Activated T-cell treated with anti-CD3 and anti-CD28 coated beads for 1 hour (primary cell): ENCODE measurements at regions not wholly inside any gene's neighbourhood (a gene's known extent, or its start where the extent isn't known, plus 50 kb on each side); places are given as distances from the start of the nearest gene placed in this dataset.

ENCODE experiments used
- DNase-seq: peaks from one replicate; pipeline ENCODE4 v3.0.0-alpha.2; 2020; ENCODE audit warnings: low read depth

DNA sequence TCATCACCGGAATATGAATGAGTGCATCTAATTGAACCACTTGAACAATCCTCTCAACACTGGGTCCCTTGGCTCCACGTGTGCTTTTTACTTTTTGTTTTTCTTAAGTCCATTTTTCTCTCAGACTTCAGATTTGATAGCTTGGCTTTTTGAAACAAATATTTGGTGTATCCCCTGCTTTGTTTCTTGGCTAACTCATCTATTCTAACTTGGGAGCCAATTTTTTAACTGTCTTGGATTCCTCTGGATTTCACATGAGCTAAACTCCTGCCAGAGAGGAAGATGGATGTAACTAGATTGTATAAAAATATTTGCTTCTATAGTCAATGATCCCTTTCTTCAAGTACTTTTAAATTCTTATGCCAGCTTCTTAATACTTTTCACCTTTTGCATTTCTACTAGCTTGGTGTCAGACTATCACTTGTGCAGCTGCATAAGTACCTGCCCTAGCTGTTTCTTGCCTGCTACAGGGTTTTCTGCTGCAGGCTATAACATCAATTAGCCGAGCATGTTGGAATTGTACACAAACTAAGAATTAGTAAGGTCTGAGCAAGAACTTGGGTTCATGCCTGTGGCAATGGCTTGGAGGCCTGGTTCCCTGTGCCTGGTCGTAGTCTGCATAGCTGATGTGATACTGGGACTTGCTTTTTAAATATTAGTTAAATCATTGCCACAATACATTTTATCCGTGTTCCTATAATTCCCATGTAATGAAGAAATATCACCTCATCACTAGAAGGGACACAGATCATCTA lies 281.5 kb downstream of the EN1 start:
- DNase-seq, result no peak

GRCh38 chr2:118565301-118565700 lies 282.1 kb downstream of the EN1 start:
- DNase-seq, result no peak

DNA sequence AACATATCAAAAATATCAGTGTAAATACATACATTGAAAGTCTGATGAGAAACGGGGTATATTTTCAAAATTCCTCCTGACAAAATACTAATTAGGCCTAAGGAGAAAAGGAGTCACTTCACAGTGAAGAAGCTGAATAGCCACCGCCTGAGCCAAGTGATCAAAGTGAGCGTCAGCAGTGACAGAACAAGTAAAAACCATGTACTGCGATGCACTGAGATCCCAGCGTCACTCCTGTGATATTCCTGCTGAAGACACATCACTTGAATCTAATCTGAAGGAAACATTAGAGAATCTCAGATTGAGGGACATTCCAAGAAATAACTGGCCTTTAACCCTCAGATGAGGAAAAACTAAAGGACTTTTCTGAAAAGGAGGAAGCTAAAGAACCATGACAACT lies 285.3 kb downstream of the EN1 start:
- DNase-seq, result no peak

- DNase-seq, result no peak
These were observed 288.6 kb downstream of the EN1 start for GRCh38 chr2:118558846-118559245.

DNA sequence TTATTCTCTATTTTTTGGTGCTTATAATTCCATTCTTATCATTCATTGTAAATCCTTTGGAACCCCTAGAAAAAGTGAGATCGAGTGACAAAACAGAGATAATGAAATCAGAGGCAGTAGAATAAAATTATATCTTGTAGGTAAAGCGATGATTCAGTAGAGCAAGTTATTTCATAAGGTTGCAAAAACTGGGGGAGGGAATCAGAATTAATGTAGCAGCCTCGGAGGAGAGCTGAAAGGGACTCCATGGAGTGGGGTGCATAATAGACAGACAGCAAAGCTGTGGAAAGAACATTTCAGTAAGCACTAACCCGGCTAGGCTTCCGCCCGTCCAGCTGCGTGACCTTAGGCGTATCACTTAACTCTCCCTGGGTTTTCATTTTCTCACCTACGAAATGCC lies 289.7 kb downstream of the EN1 start:
- no peak for DNase-seq

DNA sequence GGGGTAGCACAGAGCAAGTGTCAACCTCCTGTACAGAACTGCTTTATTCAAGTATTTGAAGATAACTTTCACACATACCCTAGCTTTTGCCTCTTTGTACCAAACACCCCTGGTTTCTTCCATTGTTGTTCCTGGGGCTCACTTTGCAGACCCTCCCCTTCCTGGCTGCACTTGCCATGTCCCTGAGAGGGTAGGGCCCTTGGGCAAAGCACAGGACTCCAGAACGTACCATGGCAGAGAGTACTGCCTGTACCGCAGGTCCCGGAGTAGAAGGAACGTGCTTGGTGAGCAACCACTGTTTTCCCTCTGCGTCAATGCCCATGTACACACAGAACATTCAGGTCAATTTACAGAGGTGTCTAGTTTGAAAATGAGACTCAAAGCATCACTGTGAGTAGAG lies 290.4 kb downstream of the EN1 start:
- DNase-seq, result no peak

DNA sequence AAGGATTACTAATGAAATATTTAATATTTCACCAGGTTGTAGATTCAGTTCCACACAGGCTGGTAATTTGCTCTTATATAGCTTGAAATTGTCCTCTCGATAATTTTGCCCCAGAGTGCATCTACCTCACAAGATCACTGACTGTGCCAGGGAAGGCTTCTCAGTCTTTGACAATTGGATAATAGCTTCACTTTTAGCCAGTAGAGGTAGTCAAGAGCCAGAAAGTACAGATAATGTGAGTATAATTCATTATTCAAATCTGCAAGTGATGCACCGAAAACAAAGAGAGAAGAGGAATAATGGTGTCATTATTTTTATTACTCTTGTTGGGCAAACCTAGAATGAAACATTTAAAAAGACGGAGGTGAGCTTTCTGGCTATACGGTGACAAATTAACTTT lies 292.8 kb downstream of the EN1 start:
- no peak for DNase-seq

- DNase-seq, result no peak
These were observed 297.9 kb downstream of the EN1 start for GRCh38 chr2:118549503-118549902.

- DNase-seq, result no peak
These were observed 298.5 kb downstream of the EN1 start for GRCh38 chr2:118548880-118549488.

- DNase-seq, result no peak
These were observed 308.2 kb downstream of the EN1 start for GRCh38 chr2:118539290-118539689.

GRCh38 chr2:118536306-118536705 lies 311.1 kb downstream of the EN1 start:
- no peak for DNase-seq

- DNase-seq, result no peak
These were observed 311.6 kb downstream of the EN1 start for GRCh38 chr2:118535818-118536212.

- DNase-seq, result no peak
These were observed 312.2 kb downstream of the EN1 start for GRCh38 chr2:118535171-118535817.

DNA sequence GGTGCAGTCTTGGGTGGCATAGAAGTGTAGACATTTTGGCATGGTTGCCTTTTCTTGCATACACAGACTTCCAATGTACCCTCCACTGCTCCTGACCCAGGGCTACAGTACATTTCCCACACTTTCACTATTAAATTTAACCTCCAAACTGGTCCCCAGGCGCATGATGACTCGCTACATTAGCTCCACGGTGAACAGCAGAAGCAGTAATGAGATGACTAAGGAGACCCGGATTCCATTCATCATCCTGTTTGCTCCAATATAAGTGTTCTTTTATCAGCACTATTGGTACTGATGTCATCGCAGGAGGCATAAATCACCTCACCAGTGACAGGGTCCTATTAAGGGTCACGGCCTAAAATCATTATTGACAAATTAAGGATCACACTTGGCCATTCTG lies 316.5 kb downstream of the EN1 start:
- DNase-seq, result no peak

DNA sequence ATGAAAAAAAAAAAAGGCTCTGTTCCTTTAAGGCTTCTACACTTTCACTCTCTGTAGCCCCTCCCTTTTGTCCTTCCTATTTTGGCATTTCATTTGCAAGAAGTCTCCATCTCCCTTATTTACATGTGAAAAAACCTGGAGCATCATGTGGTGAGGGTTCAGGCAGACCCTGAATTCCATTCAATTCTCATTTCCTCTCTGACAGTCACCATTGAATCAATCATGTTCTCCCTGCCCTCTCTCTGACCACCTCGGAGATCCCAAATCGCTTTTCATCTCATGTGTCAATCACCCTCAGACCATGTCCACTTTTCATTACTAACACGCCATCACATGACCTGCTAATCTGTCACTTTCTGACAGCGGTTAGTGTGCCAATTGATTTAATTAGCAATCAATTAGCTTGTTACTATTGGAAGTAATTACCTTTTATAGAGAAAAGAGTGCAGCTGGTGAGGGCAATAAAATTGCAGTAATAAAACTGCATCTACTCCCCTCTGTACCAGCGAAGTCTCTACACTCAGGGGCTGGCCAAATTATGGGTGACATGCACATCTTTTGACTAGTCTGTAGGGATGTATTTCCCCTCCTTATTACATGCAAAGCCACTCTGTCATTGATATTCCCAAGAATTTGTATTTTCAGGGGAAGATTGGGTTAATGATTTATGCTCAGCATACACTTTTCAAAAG lies 317.4 kb downstream of the EN1 start:
- DNase-seq, result no peak

GRCh38 chr2:118527571-118527970 lies 319.9 kb downstream of the EN1 start:
- DNase-seq, result no peak

DNA sequence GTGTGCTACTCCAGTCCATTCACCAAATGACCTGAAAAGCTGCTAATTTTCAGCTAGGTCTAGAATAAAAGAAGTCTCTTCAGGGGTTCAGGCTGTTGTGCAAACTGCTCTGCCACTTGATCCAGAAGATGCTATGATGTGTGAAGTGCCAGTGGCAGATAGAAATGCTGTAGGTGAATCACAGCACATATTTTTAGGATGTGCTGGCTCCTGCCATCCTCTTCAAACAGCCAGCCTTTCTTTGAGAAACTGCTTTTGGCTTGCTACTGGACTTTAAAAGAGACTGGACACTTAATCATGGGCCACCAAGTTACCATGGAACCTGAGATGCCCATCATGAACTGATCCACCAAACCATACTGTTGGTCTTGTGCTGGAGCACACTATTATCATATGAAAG lies 322.1 kb downstream of the EN1 start:
- no peak for DNase-seq

- DNase-seq, result no peak
These were observed 322.5 kb downstream of the EN1 start for GRCh38 chr2:118524911-118525310.

DNA sequence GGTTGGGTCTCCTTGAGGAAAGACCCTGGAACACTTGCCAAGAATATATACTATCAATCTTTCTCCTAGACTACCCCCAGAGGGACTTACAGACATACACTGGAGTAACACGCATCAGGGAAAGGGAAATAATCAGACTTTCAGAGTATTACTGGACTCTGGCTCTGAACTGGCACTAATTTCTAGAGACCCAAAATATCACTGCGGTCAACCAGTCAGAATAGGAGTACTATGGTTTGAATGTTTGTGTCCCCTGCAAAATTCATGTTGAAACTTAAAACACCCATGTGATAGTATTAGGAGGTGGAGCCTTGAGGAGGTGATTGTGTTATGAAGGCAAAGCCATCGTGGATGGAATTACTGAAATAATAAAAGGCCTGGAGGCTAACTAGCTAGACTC lies 323.7 kb downstream of the EN1 start:
- no peak for DNase-seq

- no peak for DNase-seq
These were observed 325.5 kb downstream of the EN1 start for GRCh38 chr2:118521960-118522359.

DNA sequence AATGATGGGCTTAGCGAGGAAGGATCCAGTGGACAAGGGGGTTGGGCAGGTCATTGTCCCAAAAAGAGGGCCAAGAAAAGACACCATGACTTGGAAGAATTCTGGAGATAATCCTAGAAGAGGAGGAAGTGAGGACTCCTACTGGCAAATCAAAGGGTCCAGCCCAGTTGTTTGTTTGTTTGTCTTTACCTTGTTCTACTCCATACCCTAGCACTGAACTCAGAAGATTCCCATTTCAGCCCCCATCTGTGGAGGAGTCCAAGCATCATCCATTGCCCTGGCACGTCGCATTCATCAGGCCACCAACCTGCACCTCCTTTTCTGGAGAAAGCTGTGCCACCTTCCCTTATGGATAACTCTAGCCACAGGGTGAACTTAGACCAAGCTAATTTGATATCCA lies 326.2 kb downstream of the EN1 start:
- no peak for DNase-seq

- no peak for DNase-seq
These were observed 327.2 kb downstream of the EN1 start for GRCh38 chr2:118520246-118520645.

DNA sequence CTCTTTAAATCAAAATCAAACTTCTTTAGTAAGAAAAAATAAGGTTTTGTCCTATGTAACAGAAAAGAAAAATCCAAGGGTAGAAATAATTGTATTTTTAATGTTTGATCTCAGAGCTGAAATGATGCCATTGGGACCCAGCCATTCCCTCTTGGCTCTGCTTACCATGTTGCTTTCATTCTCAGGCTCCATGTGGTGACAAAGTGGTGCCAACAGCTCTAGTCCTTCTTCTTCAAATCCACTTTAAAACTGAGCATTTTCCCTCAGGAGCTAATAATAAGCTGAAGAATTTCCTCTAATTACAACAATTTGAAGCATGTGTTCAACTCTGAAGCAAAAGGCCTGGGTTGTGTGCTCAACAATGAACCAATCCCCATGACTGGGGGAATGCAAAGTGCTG lies 327.9 kb downstream of the EN1 start:
- DNase-seq, result no peak
